ENCODE measurements at regions not wholly inside any gene's neighbourhood (a gene's known extent, or its start where the extent isn't known, plus 50 kb on each side); places are given as distances from the start of the nearest gene placed in this dataset.
"Not testable (repeated sequence)": the region's sequence is repeated elsewhere in the genome, so short reads cannot be mapped to it uniquely, and the experiment has no call there.

DNA sequence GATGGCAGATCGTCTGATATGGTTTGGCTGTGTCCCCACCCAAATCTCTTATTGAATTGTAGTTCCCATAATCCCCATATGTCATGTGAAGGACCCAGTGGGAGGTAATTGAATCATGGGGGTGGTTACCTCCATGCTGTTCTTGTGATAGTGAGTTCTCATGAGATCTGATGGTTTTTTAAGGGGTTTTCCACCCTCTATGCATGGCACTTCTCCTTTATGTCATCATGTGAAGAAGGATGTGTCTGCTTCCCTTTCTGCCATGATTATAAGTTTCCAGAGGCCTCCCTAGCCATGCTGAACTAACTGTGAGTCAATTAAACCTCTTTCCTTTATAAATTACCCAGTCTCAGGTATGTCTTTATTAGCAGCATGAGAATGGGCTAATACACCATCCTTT lies 235.5 kb downstream of the RPAP3 start:
- not testable (repeated sequence) for H3K4me3 ChIP-seq (ENCODE audit: low read length); H3K27ac ChIP-seq (ENCODE audit: low read length); H3K4me1 ChIP-seq (ENCODE audit: insufficient read depth, low read length); H3K27me3 ChIP-seq (ENCODE audit: insufficient read depth, low read length); H3K9ac ChIP-seq (ENCODE audit: low read depth, low read length); H3K36me3 ChIP-seq (ENCODE audit: insufficient read depth, low read depth, low read length)
- peaks cover 24% of the 10 kb centered on the region for H3K9me3 ChIP-seq (ENCODE audit: insufficient read depth, low read depth, low read length)

DNA sequence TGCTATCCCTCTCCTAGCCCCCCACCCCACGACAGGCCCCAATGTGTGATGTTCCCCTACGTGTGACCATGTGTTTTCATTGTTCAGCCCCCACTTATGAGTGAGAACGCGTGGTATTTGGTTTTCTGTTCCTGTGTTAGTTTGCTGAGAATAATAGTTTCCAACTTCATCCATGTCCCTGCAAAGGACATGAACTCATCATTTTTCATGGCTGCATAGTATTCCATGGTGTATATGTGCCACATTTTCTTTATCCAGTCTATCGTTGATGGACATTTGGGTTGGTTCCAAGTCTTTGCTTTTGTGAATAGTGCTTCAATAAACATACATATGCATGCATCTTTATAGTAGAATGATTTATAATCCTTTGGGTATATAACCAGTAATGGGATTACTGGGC lies 241.9 kb downstream of the RPAP3 start:
- H3K36me3 ChIP-seq (ENCODE audit: insufficient read depth, low read depth, low read length); H3K27me3 ChIP-seq (ENCODE audit: insufficient read depth, low read length); H3K4me1 ChIP-seq (ENCODE audit: insufficient read depth, low read length): not testable (repeated sequence)

DNA sequence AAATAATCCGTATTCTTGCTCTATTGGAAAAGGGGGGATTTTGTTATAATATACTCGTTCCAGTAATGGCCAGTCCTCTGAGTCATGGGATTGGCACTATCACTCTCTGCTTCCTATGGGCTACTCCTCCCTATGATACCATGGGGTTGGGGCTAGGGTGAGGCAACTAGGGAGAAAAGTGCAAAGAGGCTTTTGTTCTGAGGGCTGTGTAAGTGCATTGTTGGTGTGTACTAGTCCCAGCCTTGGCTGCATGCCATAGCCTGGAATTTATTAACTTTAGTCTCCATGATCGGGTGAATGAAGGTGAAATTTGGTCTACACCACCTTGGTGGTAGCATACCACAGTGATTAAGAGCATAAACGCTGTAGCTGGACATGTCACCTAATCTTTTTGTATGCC lies 247.6 kb downstream of the RPAP3 start:
- Histone ChIP-seq H3K4me3 (ENCODE audit: low read length) (no peak overlapping the region), H3K9me3 (ENCODE audit: insufficient read depth, low read depth, low read length) (peaks cover 37% of the 10 kb centered on the region), H3K9ac (ENCODE audit: low read depth, low read length) (no peak overlapping the region), H3K27ac (ENCODE audit: low read length) (no peak overlapping the region), H3K27me3 (ENCODE audit: insufficient read depth, low read length) (no peaks in the 10 kb centered on the region), H3K36me3 (ENCODE audit: insufficient read depth, low read depth, low read length) (no peaks in the 10 kb centered on the region), H3K4me1 (ENCODE audit: insufficient read depth, low read length) (no peaks in the 10 kb centered on the region)

More for the DNA sequence above, 241.9 kb downstream of the RPAP3 start:
- H3K27ac ChIP-seq (ENCODE audit: low read length); H3K9ac ChIP-seq (ENCODE audit: low read depth, low read length); H3K4me3 ChIP-seq (ENCODE audit: low read length): not testable (repeated sequence)
- peaks cover 27% of the 10 kb centered on the region for H3K9me3 ChIP-seq (ENCODE audit: insufficient read depth, low read depth, low read length)

DNA sequence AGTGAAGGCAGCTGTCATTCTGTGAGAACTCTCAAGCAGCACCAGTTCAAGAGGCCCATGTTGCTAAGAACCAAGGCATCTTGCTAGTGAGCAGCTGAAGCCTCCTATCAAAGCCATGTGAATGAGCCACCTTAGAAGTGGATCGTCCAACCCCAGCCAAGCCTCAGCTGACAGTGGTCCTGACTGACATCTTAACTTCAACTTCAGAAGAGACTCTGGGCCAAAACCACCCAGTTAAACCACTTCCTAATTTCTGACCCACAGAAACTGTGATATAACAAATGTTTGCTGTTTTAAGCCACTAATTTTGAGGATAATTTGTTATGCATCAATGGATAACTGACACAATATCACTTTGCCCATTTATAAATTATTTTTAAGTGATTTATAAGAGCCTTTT lies 256.0 kb downstream of the RPAP3 start:
- Histone ChIP-seq H3K9ac (ENCODE audit: low read depth, low read length) (no peak overlapping the region), H3K27me3 (ENCODE audit: insufficient read depth, low read length) (no peaks in the 10 kb centered on the region)

DNA sequence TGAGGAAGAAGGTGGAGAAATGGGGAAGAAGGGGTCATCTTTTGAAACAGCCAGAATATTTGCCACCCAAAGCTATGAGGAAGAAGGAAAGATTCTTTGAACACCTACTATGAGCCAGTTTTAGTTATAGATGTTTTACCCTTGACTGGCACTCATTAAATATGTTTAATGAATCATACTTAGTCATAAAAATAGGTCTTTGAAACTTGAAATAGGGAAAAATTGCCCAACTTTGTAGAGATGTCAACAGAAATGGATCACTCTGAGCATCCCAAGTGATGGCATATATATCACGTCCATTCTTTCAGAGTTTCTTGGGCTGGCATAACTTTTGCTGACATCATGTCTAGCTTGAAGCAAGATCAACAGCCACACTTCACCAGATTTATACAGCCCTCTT lies 263.5 kb downstream of the RPAP3 start:
- Histone ChIP-seq H3K4me1 (ENCODE audit: insufficient read depth, low read length) (no peaks in the 10 kb centered on the region), H3K36me3 (ENCODE audit: insufficient read depth, low read depth, low read length) (no peaks in the 10 kb centered on the region), H3K9ac (ENCODE audit: low read depth, low read length) (no peak overlapping the region), H3K9me3 (ENCODE audit: insufficient read depth, low read depth, low read length) (peaks cover 31% of the 10 kb centered on the region), H3K27me3 (ENCODE audit: insufficient read depth, low read length) (no peaks in the 10 kb centered on the region), H3K4me3 (ENCODE audit: low read length) (no peak overlapping the region), H3K27ac (ENCODE audit: low read length) (no peak overlapping the region)

More for the DNA sequence above, 256.0 kb downstream of the RPAP3 start:
- H3K27ac ChIP-seq (ENCODE audit: low read length) = no peak overlapping the region
- H3K36me3 ChIP-seq (ENCODE audit: insufficient read depth, low read depth, low read length) = no peaks in the 10 kb centered on the region
- no peak overlapping the region for H3K4me3 ChIP-seq (ENCODE audit: low read length)
- H3K9me3 ChIP-seq (ENCODE audit: insufficient read depth, low read depth, low read length) = peaks cover under 1% of the 10 kb centered on the region; the same call in 1 of the 2 replicates
- no peaks in the 10 kb centered on the region for H3K4me1 ChIP-seq (ENCODE audit: insufficient read depth, low read length)

DNA sequence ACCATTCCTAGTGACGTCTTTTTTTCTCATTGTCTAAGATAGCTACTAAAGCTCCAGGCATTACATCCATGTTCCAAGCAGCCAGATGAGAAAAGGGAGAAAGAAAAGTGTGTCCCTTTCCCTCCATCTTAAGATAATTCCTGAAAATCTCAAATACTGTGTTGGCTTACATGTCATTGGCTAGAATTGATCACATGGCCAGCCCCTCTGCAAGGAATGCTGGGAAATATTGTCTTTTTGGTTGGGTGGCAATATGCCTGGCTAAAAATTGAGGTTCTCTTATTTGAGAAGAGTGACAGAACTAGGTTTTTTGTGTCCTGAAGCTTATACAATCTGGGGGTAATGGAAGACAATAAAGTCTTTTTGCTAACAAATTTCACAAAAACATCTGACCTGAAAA lies 264.3 kb downstream of the RPAP3 start:
- no peaks in the 10 kb centered on the region for H3K27me3 ChIP-seq (ENCODE audit: insufficient read depth, low read length)
- H3K9ac ChIP-seq (ENCODE audit: low read depth, low read length) = no peak overlapping the region
- H3K9me3 ChIP-seq (ENCODE audit: insufficient read depth, low read depth, low read length) = peaks cover 31% of the 10 kb centered on the region

DNA sequence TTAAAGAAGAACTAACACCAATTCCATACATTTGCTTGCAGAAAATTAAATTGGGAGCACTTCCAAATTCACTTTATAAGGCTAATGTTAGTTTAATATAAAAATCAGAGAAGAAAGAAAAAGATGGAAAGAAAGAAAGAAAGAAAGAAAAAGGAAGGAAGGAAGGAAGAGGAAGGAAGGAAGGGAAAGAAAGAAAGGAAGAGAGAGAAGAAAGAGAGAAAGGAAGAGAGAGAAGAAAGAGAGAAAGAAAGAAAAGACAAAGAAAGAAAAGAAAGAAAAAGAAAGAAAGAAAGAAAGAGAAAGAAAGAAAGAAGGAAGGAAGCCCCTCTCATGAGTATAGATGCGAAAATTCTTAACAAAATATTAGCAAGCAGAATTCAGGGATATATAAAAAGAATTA lies 267.7 kb downstream of the RPAP3 start:
- Histone ChIP-seq H3K9me3 (ENCODE audit: insufficient read depth, low read depth, low read length) (peaks cover 25% of the 10 kb centered on the region), H3K4me3 (ENCODE audit: low read length) (no peak overlapping the region), H3K4me1 (ENCODE audit: insufficient read depth, low read length) (no peaks in the 10 kb centered on the region), H3K27ac (ENCODE audit: low read length) (no peak overlapping the region), H3K36me3 (ENCODE audit: insufficient read depth, low read depth, low read length) (no peaks in the 10 kb centered on the region), H3K27me3 (ENCODE audit: insufficient read depth, low read length) (no peaks in the 10 kb centered on the region), H3K9ac (ENCODE audit: low read depth, low read length) (no peak overlapping the region)

More for the DNA sequence above, 264.3 kb downstream of the RPAP3 start:
- H3K36me3 ChIP-seq (ENCODE audit: insufficient read depth, low read depth, low read length) = no peaks in the 10 kb centered on the region
- H3K4me1 ChIP-seq (ENCODE audit: insufficient read depth, low read length) = no peaks in the 10 kb centered on the region
- no peak overlapping the region for H3K4me3 ChIP-seq (ENCODE audit: low read length)
- no peak overlapping the region for H3K27ac ChIP-seq (ENCODE audit: low read length)

DNA sequence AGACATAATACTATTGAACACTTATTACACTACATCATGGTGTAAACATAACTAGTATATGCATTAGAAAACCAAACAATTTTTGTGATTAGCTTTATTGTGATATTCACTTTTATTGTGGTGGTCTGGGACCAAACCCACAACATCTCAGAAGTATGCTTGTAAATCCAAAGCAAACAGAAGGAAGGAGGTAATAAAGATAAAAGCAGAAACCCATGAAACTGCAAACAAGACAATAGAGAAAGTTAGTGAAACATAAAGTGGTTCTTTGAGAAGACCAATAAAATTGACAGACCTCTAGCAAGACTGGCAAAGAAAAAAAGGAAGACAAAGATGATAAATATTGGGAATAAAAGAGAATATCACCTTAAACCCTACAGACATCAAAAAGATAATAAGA lies 268.3 kb downstream of the RPAP3 start:
- Histone ChIP-seq H3K4me3 (ENCODE audit: low read length) (no peak overlapping the region), H3K9ac (ENCODE audit: low read depth, low read length) (no peak overlapping the region), H3K27me3 (ENCODE audit: insufficient read depth, low read length) (no peaks in the 10 kb centered on the region), H3K4me1 (ENCODE audit: insufficient read depth, low read length) (no peaks in the 10 kb centered on the region), H3K27ac (ENCODE audit: low read length) (no peak overlapping the region), H3K9me3 (ENCODE audit: insufficient read depth, low read depth, low read length) (peaks cover 19% of the 10 kb centered on the region), H3K36me3 (ENCODE audit: insufficient read depth, low read depth, low read length) (no peaks in the 10 kb centered on the region)

DNA sequence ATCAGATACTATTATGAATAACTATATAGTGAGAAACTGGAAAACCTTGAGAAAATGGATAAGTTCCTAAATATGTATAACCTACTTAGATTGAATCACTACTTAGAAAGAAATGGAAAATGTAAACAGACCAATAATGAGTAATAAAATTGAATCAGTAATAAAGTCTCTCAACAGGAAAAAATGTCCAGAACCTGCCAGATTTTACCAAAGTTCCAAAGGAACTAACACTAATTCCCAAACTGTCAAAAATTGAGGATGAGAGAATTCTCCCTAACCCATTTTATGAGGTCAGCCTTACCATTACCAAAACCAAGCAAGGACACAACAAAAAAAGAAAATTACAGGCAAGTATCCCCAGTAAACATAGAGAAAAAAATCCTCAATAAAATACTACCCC lies 272.0 kb downstream of the RPAP3 start:
- H3K4me1 ChIP-seq (ENCODE audit: insufficient read depth, low read length) = no peaks in the 10 kb centered on the region
- H3K27me3 ChIP-seq (ENCODE audit: insufficient read depth, low read length) = no peaks in the 10 kb centered on the region
- H3K9ac ChIP-seq (ENCODE audit: low read depth, low read length) = no peak overlapping the region
- H3K36me3 ChIP-seq (ENCODE audit: insufficient read depth, low read depth, low read length) = no peaks in the 10 kb centered on the region
- peaks cover 3% of the 10 kb centered on the region; the same call in 1 of the 2 replicates for H3K9me3 ChIP-seq (ENCODE audit: insufficient read depth, low read depth, low read length)
- H3K4me3 ChIP-seq (ENCODE audit: low read length) = no peak overlapping the region
- no peak overlapping the region for H3K27ac ChIP-seq (ENCODE audit: low read length)

DNA sequence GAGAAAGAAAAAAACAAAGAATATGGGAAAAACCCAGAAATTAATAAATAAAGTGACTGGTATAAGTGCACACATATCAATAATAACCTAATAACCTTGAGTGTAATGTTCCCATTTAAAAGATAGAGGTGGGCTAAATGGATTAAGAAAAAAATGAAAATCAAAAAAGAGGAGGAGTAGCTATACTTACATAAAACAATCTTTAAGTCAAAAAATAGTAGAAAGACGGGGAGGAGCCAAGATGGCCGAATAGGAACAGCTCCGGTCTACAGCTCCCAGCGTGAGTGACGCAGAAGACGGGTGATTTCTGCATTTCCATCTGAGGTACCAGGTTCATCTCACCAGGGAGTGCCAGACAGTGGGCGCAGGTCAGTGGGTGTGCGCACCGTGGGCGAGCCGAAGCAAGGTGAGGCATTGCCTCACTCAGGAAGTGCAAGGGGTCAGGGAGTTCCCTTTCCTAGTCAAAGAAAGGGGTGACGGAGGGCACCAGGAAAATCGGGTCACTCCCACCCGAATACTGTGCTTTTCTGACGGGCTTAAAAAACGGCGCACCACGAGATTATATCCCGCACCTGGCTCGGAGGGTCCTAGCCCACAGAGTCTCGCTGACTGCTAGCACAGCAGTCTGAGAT lies 279.0 kb downstream of the RPAP3 start:
- not testable (repeated sequence) for H3K27ac ChIP-seq (ENCODE audit: low read length); H3K9ac ChIP-seq (ENCODE audit: low read depth, low read length); H3K4me3 ChIP-seq (ENCODE audit: low read length); H3K36me3 ChIP-seq (ENCODE audit: insufficient read depth, low read depth, low read length); H3K4me1 ChIP-seq (ENCODE audit: insufficient read depth, low read length); H3K9me3 ChIP-seq (ENCODE audit: insufficient read depth, low read depth, low read length); H3K27me3 ChIP-seq (ENCODE audit: insufficient read depth, low read length)

DNA sequence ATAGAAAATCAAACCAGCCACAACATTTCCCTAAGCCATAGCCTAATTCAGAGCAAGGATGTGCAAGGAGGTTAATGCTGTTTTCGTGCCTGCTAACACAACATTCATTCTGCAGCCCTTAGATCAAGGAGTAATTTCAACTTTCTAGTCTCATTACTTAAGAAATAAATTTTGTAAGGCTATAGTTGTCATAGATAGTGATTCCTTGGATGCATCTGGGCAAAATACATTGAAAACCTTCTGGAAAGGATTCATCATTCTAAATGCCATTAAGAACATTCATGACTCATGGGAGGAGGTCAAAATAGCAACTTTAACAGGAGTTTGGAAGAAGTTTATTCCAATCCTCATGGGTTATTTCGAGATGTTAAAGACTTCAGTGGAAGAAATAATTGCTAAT lies 283.2 kb downstream of the RPAP3 start:
- Histone ChIP-seq H3K27me3 (ENCODE audit: insufficient read depth, low read length) (no peaks in the 10 kb centered on the region), H3K36me3 (ENCODE audit: insufficient read depth, low read depth, low read length) (no peaks in the 10 kb centered on the region)

DNA sequence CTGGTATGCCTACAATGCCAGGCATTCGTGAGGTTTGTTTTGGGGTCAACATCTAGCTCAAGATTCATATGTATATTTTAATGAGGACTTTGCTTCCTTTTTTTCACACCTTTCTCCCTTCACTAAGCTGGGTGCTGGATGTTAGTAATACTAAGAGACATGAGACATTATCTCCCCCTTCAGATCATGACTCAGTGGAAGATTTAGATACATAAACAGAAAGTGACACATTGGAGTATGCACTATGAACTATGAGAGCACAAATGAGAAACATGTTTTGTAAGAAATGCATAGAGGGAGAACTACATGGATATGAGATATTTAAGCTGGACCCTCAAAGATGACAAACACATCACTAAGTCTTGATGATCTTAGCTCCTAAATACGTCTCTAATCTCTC lies 286.3 kb downstream of the RPAP3 start:
- no peaks in the 10 kb centered on the region; the same call in none of the 2 replicates for H3K4me1 ChIP-seq (ENCODE audit: insufficient read depth, low read length)

More for the DNA sequence above, 283.2 kb downstream of the RPAP3 start:
- H3K27ac ChIP-seq (ENCODE audit: low read length) = no peak overlapping the region
- H3K4me3 ChIP-seq (ENCODE audit: low read length) = no peak overlapping the region
- H3K9ac ChIP-seq (ENCODE audit: low read depth, low read length) = no peak overlapping the region
- no peaks in the 10 kb centered on the region; the same call in 1 of the 2 replicates for H3K4me1 ChIP-seq (ENCODE audit: insufficient read depth, low read length)
- no peaks in the 10 kb centered on the region; the same call in 1 of the 2 replicates for H3K9me3 ChIP-seq (ENCODE audit: insufficient read depth, low read depth, low read length)

More for the DNA sequence above, 286.3 kb downstream of the RPAP3 start:
- no peak overlapping the region for H3K4me3 ChIP-seq (ENCODE audit: low read length)
- H3K27ac ChIP-seq (ENCODE audit: low read length) = no peak overlapping the region
- H3K9ac ChIP-seq (ENCODE audit: low read depth, low read length) = no peak overlapping the region
- no peaks in the 10 kb centered on the region for H3K27me3 ChIP-seq (ENCODE audit: insufficient read depth, low read length)
- H3K9me3 ChIP-seq (ENCODE audit: insufficient read depth, low read depth, low read length) = no peaks in the 10 kb centered on the region
- H3K36me3 ChIP-seq (ENCODE audit: insufficient read depth, low read depth, low read length) = no peaks in the 10 kb centered on the region
